NCI-H82 (cell line): ENCODE measurements at regions not wholly inside any gene's neighbourhood (a gene's known extent, or its start where the extent isn't known, plus 50 kb on each side); places are given as distances from the start of the nearest gene placed in this dataset.

Experiments
- DNase-seq: peaks from one replicate; lab custom pipeline; 2025; lab: John Stamatoyannopoulos, UW

GRCh38 chr2:128690869-128691268 is 372.2 kb upstream of the HS6ST1 start:
- no peak for DNase-seq

DNA sequence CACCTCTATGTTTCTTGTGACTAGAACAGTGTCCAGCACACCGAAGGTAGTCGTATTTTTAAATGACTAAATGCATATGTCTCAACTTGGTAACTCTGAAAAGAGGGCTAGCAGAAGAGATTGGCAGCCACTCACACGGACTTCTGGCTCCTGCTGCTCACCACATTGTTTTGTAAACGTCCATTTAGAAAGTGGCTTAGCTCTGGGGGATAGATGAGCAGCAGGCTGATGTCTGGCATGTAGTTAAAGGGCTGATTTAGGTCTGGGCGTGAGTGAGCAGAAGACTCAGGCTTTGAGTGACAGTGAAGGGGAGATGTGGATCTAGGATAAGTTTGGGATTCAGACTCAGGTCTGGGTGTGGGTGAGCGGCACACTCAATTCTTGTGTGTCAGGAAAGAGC is 372.9 kb upstream of the HS6ST1 start:
- no peak for DNase-seq

GRCh38 chr2:128692895-128693742 is 374.5 kb upstream of the HS6ST1 start:
- no peak for DNase-seq

DNA sequence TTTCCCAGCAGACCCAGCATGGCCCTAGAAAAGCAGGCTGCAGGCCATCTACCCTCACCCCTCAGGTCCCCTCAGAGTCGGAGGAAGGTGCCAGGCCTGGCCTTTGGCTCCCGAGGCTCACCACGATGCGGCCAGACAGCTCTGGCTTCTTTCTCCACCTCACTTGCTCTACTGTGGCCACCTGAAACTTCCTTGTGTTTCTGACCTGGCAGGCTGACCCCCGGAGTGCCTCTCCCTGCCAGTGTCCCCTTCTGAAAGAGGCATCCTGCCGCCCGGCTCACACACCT is 375.0 kb upstream of the HS6ST1 start:
- no peak for DNase-seq

DNA sequence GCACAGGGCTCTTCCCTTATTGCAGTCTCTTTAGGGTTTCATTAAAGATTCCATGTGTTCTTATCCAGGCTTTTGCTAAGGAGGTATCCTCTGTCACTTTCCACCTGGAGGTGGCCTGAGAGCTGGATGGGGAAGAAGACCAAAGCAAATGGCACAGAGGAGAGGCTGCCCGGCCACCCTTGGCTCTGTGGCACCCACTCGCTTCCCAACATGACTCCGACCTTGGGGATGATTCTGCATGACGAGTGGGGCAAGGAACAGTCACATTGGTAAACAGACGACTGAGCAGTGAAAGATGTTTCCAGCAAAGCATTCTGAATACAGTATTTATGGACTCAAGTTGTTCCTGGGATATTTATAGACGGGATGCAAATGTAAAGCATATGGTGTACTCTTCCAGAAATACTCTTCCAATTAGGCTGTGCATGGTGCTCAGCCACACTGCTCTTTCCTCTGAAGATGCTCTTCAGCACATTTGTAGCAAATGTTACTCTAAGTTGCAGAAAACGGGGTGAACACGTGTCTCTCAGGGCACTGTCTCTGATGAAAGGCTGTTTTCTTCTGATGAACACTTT is 377.1 kb upstream of the HS6ST1 start:
- no peak for DNase-seq

GRCh38 chr2:128696421-128696820 is 377.8 kb upstream of the HS6ST1 start:
- no peak for DNase-seq

- DNase-seq = no peak
These were observed 382.8 kb upstream of the HS6ST1 start for GRCh38 chr2:128701418-128701817.

- DNase-seq = no peak
These were observed 383.9 kb upstream of the HS6ST1 start for GRCh38 chr2:128702616-128703015.

DNA sequence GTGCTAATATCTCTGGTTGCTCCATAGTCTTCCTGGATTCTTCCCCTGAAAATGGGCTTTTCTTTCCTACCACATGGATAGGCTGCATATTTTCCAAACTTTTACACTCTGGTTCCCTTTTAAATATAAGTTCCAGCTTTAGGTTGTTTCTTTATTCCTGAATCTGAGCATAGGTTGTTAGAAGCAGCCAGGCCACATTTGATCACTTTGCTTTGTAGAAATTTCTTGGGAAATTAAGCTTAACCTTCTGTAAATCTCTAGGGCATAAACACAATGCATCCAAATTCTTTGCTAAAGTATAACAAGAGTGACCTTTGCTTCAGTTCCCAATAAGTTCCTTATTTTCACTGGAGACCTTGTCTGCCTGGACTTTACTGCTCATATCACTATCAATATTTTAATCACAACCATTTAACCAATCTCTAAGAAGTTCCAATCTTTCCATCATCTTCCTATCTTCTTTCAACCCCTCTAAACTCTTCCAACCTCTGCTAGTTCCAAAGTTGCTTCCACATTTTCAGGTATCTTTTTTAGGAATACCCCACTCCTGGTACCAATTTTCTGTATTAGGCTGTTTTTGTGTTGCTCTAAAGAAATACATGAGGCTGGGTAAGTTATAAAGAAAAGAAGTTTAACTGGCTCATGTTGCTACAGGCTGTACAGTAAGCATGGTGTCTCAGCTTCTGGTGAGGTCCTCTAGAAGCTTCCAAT is 389.6 kb upstream of the HS6ST1 start:
- no peak for DNase-seq

- DNase-seq = no peak
These were observed 391.6 kb upstream of the HS6ST1 start for GRCh38 chr2:128710242-128710641.

DNA sequence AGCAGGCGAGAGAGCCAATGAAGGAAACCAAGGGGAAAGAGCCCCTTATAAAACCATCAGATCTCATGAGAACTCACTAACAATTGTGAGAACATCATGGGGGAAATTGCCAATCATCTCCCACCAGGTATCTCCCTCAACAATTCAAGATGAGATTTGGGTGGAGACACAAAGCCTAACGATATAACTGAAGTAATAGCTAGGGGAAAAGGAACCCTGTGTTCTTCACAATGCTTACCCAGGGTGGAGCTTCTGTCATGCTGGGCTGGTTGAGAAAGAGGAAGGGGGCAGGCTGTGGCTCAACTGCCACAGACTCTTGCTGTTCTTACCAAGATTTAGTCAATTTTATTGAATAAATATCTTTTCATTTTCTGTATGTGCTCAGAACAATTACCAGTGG is 392.1 kb upstream of the HS6ST1 start:
- DNase-seq = no peak

GRCh38 chr2:128714285-128714684 is 395.6 kb upstream of the HS6ST1 start:
- no peak for DNase-seq

GRCh38 chr2:128714851-128715312 is 396.2 kb upstream of the HS6ST1 start:
- DNase-seq = peak; percentile 26

- DNase-seq = peak; percentile 59
These were observed 396.7 kb upstream of the HS6ST1 start for GRCh38 chr2:128715360-128715759.

- peak; percentile 18 for DNase-seq
These were observed 397.6 kb upstream of the HS6ST1 start for GRCh38 chr2:128716299-128716721.

- no peak for DNase-seq
These were observed 399.4 kb upstream of the HS6ST1 start for GRCh38 chr2:128717758-128718710.

- DNase-seq = no peak
These were observed 401.7 kb upstream of the HS6ST1 start for GRCh38 chr2:128720080-128721022.

DNA sequence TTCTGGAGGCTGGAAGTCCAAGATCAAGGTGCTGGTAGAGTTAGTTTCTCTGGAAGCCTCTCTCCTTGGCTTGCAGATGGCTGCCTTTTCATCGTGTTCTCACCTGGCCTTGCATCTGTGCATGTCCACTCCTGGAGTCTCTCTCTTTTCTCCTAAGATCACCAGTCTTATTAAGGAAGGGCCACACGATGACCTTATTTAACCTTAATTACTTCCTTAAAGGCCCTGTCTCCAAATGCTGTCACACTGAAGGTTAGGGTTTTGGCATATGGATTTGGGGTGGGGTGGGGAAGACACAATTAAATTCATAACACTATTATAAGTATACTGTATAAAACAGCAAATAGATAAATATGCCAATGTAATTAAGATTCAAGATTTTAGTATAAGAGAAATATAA is 402.4 kb upstream of the HS6ST1 start:
- DNase-seq = no peak

GRCh38 chr2:128722489-128722888 is 403.8 kb upstream of the HS6ST1 start:
- no peak for DNase-seq

DNA sequence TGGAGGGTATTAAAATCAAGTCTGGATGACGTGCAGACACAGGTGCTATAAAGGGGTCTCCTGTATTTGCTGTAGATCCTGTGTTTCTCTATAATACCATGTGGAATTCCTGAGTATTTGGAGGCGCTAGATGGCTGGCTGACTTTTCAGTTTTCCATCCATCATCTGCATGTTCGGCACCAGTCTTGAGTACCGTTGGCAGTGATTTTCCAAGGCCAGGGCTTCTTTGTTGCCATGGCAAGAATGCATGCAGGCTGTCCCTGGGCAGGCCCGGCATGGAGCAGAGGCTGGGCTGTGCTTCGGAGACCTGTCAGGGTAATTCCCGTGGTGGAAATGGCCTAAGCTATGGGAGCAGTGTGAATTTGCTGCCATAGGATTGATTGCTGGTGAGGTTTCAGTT is 405.9 kb upstream of the HS6ST1 start:
- DNase-seq = no peak

- no peak for DNase-seq
These were observed 406.3 kb upstream of the HS6ST1 start for GRCh38 chr2:128724972-128725371.
